ENCODE measurements at regions not wholly inside any gene's neighbourhood (a gene's known extent, or its start where the extent isn't known, plus 50 kb on each side); places are given as distances from the start of the nearest gene placed in this dataset.

DNA sequence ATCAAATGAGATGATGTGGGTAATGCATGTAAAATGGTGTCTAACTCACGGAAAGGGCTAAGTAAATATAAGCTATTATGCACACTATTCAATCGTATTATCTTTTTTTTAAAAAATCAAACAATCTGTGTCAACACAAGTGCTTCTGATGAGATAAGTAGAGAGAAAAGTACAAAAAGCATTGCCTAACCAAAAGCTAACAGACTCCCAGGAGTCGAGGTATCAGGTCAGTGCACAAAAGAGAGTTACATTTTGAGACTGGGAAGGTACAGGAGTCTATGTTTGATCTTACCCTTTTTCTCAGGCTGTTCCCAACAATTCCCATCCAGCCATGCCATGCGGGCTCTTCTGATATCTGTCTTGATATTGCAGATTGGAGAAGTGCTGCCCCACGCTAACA lies 203.3 kb upstream of the ZIC3 start:
- Histone ChIP-seq H3K36me3 (no peaks in the 10 kb centered on the region), H3K4me3 (no peak overlapping the region), H3K27me3 (peaks cover 0 to 8% (median 0%) of the 10 kb centered on the region in 7 donors), H3K27ac (no peak overlapping the region), H3K4me1 (no peaks in the 10 kb centered on the region), H3K9me3 (no peaks in the 10 kb centered on the region)
- DNase-seq (no peak), ATAC-seq (no peak)
- TF ChIP-seq, protein P1, sequence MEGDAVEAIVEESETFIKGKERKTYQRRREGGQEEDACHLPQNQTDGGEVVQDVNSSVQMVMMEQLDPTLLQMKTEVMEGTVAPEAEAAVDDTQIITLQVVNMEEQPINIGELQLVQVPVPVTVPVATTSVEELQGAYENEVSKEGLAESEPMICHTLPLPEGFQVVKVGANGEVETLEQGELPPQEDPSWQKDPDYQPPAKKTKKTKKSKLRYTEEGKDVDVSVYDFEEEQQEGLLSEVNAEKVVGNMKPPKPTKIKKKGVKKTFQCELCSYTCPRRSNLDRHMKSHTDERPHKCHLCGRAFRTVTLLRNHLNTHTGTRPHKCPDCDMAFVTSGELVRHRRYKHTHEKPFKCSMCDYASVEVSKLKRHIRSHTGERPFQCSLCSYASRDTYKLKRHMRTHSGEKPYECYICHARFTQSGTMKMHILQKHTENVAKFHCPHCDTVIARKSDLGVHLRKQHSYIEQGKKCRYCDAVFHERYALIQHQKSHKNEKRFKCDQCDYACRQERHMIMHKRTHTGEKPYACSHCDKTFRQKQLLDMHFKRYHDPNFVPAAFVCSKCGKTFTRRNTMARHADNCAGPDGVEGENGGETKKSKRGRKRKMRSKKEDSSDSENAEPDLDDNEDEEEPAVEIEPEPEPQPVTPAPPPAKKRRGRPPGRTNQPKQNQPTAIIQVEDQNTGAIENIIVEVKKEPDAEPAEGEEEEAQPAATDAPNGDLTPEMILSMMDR (IDR thresholded peaks at IDR 0.05) = no peak
- 75 to 76% methylated on average over 5 of the region's 5 CpGs for WGBS, 2 donors
- intact Hi-C loops (cut with DNase I) = no loop called here

DNA sequence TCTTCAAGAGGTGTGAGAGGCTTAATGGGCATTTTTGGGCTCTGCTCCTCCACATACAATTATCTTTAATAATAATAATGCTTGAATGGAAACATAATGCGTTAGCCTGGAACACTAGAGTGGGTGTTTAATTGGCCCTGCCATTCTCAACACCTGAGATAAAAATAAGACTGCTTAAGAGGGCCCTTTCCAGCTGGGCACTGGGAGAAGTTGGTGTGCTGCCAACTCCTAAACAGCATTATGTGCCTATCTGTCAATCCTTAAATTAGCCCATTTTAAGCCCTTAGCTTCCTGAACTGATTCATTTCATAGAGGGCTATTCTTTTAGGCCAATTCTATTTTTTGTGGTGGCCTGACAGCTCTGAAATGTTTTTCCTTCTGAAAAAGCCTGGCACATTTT lies 211.1 kb upstream of the ZIC3 start:
- ATAC-seq = no peak
- no peak overlapping the region for H3K4me3 ChIP-seq
- no peak overlapping the region for H3K27ac ChIP-seq
- TF ChIP-seq, protein P1 (IDR thresholded peaks at IDR 0.05) = no peak
- intact Hi-C loops (cut with DNase I) = no loop called here
- DNase-seq = no peak
- H3K4me1 ChIP-seq = no peaks in the 10 kb centered on the region
- H3K36me3 ChIP-seq = no peaks in the 10 kb centered on the region
- H3K27me3 ChIP-seq = peaks cover 0 to 17% (median 0%) of the 10 kb centered on the region in 7 donors
- 50 to 53% methylated on average over 1 of the region's 1 CpG for WGBS, 2 donors
- no peaks in the 10 kb centered on the region for H3K9me3 ChIP-seq

DNA sequence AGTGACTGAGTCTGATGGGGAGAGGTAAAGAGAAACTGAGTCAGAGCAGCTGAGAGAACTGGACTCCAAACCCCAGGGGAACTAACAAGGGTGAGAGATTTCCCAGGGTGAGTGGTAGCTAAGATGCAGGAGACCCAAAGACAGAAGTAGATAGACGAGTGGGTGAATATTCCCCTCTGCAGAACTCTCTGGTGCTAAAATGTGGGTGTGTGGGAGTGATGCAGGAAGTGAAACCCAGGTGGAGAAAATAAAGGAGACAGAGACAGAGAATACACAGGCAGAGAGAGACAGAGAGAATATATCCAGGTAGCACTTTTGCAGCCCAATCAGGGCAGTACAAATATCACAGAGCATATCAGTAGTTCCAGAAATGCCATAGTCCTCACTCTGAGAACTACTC lies 212.5 kb upstream of the ZIC3 start:
- ATAC-seq = no peak
- H3K27ac ChIP-seq = no peak overlapping the region
- H3K9me3 ChIP-seq = no peaks in the 10 kb centered on the region
- intact Hi-C loops (cut with DNase I) = no loop called here
- TF ChIP-seq, protein P1 (IDR thresholded peaks at IDR 0.05) = no peak
- 34 to 45% methylated on average over 1 of the region's 1 CpG for WGBS, 2 donors
- H3K27me3 ChIP-seq = peaks cover 0 to 17% (median 0%) of the 10 kb centered on the region in 7 donors
- H3K36me3 ChIP-seq = no peaks in the 10 kb centered on the region
- no peak for DNase-seq
- H3K4me1 ChIP-seq = no peaks in the 10 kb centered on the region
- no peak overlapping the region for H3K4me3 ChIP-seq

DNA sequence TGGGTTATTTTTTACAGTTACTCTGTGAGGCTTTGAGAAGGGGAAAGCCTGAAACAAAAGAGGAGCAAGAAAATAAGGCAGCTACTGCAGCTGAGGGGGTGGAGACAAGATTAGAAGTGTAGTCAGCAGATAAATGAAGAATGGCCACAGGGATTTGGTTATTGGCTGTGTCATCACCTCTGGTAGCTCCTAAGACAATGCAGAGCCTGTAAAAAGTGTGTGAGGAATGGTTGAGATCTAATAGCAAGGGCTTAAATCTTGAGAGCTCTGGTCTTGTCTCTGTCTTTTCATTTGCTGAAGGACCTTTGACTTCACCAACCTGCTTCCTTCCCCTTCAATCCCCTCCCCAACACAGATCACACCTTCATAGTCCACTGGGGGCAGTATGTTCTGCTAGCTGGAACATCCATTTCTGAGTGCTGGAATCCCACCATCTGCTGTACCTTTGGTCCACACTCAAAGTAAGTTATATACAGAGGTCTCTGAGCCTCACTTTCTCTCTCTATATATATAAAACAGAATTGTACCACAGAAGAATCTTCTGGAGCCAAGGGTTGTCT lies 213.7 kb upstream of the ZIC3 start:
- intact Hi-C loops (cut with DNase I) = no loop called here
- Histone ChIP-seq H3K27me3 (peaks cover 0 to 8% (median 0%) of the 10 kb centered on the region in 7 donors), H3K27ac (no peak overlapping the region), H3K4me1 (no peaks in the 10 kb centered on the region), H3K9me3 (no peaks in the 10 kb centered on the region), H3K4me3 (no peak overlapping the region), H3K36me3 (no peaks in the 10 kb centered on the region)
- TF ChIP-seq, protein P1 (IDR thresholded peaks at IDR 0.05) = no peak
- no peak for ATAC-seq
- DNase-seq = no peak

Measured in heart right ventricle (tissue), 16 donors.